ENCODE measurements at regions not wholly inside any gene's neighbourhood (a gene's known extent, or its start where the extent isn't known, plus 50 kb on each side); places are given as distances from the start of the nearest gene placed in this dataset.
"Not testable (repeated sequence)": the region's sequence is repeated elsewhere in the genome, so short reads cannot be mapped to it uniquely, and the experiment has no call there.

GRCh38 chr6:56874328-56874727 lies 80.6 kb upstream of the BEND6 start:
- Mint-ChIP-seq H3K36me3 (ENCODE audit: low read depth) (no peaks in the 10 kb centered on the region), H3K27ac (no peak overlapping the region), H3K9me3 (no peaks in the 10 kb centered on the region), H3K4me1 (ENCODE audit: low read depth) (no peaks in the 10 kb centered on the region), H3K27me3 (peaks cover 18% of the 10 kb centered on the region), H3K4me3 (no peak overlapping the region)
- DNase-seq (no peak), ATAC-seq (ENCODE audit: poor library complexity) (no peak)
- H3K27ac ChIP-seq (ENCODE audit: low read depth in 1 of 2, low read length in 2 of 2): no peak overlapping the region
- intact Hi-C loops (cut with DNase I, micrococcal nuclease): no loop called here
- H3K9me3 ChIP-seq (ENCODE audit: control insufficient read depth in 1 of 2, insufficient read depth in 1 of 2, low read length in 2 of 2): no peaks in the 10 kb centered on the region
- ChIA-PET POLR2A (no interaction called here), CTCF (no interaction called here)
- no peaks in the 10 kb centered on the region for H3K36me3 ChIP-seq (ENCODE audit: insufficient read depth, low read length)
- H3K27me3 ChIP-seq (ENCODE audit: control insufficient read depth in 1 of 2, insufficient read depth in 2 of 2, low read length in 2 of 2): no peaks in the 10 kb centered on the region
- no peak overlapping the region for H3K4me3 ChIP-seq (ENCODE audit: low read length)
- TF ChIP-seq, protein P1, sequence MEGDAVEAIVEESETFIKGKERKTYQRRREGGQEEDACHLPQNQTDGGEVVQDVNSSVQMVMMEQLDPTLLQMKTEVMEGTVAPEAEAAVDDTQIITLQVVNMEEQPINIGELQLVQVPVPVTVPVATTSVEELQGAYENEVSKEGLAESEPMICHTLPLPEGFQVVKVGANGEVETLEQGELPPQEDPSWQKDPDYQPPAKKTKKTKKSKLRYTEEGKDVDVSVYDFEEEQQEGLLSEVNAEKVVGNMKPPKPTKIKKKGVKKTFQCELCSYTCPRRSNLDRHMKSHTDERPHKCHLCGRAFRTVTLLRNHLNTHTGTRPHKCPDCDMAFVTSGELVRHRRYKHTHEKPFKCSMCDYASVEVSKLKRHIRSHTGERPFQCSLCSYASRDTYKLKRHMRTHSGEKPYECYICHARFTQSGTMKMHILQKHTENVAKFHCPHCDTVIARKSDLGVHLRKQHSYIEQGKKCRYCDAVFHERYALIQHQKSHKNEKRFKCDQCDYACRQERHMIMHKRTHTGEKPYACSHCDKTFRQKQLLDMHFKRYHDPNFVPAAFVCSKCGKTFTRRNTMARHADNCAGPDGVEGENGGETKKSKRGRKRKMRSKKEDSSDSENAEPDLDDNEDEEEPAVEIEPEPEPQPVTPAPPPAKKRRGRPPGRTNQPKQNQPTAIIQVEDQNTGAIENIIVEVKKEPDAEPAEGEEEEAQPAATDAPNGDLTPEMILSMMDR (IDR thresholded peaks at IDR 0.05): no peak
- H3K4me1 ChIP-seq (ENCODE audit: insufficient read depth, low read length): no peaks in the 10 kb centered on the region

GRCh38 chr6:56870053-56870452 lies 84.9 kb upstream of the BEND6 start:
- POLR2A ChIA-PET; intact Hi-C loops (cut with DNase I, micrococcal nuclease); H3K4me3 Mint-ChIP-seq; CTCF ChIA-PET; H3K9me3 Mint-ChIP-seq; DNase-seq; H3K4me3 ChIP-seq (ENCODE audit: low read length); H3K27me3 ChIP-seq (ENCODE audit: control insufficient read depth in 1 of 2, insufficient read depth in 2 of 2, low read length in 2 of 2); H3K4me1 Mint-ChIP-seq (ENCODE audit: low read depth); H3K9me3 ChIP-seq (ENCODE audit: control insufficient read depth in 1 of 2, insufficient read depth in 1 of 2, low read length in 2 of 2); ATAC-seq (ENCODE audit: poor library complexity); H3K36me3 Mint-ChIP-seq (ENCODE audit: low read depth); H3K27ac Mint-ChIP-seq; H3K4me1 ChIP-seq (ENCODE audit: insufficient read depth, low read length); H3K27ac ChIP-seq (ENCODE audit: low read depth in 1 of 2, low read length in 2 of 2); H3K27me3 Mint-ChIP-seq; H3K36me3 ChIP-seq (ENCODE audit: insufficient read depth, low read length): not testable (repeated sequence)

DNA sequence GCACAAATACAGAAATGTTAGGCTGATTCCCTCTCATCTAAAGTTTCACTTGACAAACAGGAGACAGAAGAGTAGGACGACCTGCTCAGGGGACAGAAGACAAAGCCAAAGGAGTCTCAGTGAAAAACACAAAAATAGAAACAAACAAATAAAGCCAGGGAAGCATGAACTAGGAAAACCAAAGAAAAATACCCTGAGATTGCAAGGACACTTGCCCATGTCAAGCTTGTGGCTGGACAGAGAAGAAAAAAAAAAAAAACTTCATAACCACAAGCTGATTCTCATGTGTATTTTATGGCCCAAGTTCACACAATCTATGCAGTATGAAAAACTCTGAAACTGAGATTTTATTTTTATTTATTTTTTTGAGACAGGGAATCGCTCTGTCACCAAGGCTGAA lies 85.6 kb upstream of the BEND6 start:
- H3K27me3 Mint-ChIP-seq: peaks cover 5% of the 10 kb centered on the region
- DNase-seq (no peak), ATAC-seq (ENCODE audit: poor library complexity) (no peak)
- Histone ChIP-seq H3K4me3 (ENCODE audit: low read length) (no peak overlapping the region), H3K9me3 (ENCODE audit: control insufficient read depth in 1 of 2, insufficient read depth in 1 of 2, low read length in 2 of 2) (no peaks in the 10 kb centered on the region), H3K27me3 (ENCODE audit: control insufficient read depth in 1 of 2, insufficient read depth in 2 of 2, low read length in 2 of 2) (no peaks in the 10 kb centered on the region), H3K27ac (ENCODE audit: low read depth in 1 of 2, low read length in 2 of 2) (no peak overlapping the region), H3K4me1 (ENCODE audit: insufficient read depth, low read length) (no peaks in the 10 kb centered on the region), H3K36me3 (ENCODE audit: insufficient read depth, low read length) (no peaks in the 10 kb centered on the region)
- H3K36me3 Mint-ChIP-seq (ENCODE audit: low read depth): no peaks in the 10 kb centered on the region
- no peak overlapping the region for H3K4me3 Mint-ChIP-seq
- TF ChIP-seq, protein P1 (IDR thresholded peaks at IDR 0.05): no peak
- no peak overlapping the region for H3K27ac Mint-ChIP-seq
- ChIA-PET CTCF (no interaction called here), POLR2A (no interaction called here)
- intact Hi-C loops (cut with DNase I, micrococcal nuclease): no loop called here
- H3K4me1 Mint-ChIP-seq (ENCODE audit: low read depth): no peaks in the 10 kb centered on the region
- H3K9me3 Mint-ChIP-seq: no peaks in the 10 kb centered on the region

GRCh38 chr6:56868687-56869086 lies 86.2 kb upstream of the BEND6 start:
- TF ChIP-seq, protein P1 (IDR thresholded peaks at IDR 0.05): no peak
- Mint-ChIP-seq H3K9me3 (no peaks in the 10 kb centered on the region), H3K4me3 (no peak overlapping the region), H3K36me3 (ENCODE audit: low read depth) (no peaks in the 10 kb centered on the region), H3K27ac (no peak overlapping the region), H3K27me3 (peaks cover 4% of the 10 kb centered on the region), H3K4me1 (ENCODE audit: low read depth) (no peaks in the 10 kb centered on the region)
- ATAC-seq (ENCODE audit: poor library complexity): no peak
- POLR2A ChIA-PET: no interaction called here
- no peak overlapping the region for H3K27ac ChIP-seq (ENCODE audit: low read depth in 1 of 2, low read length in 2 of 2)
- H3K9me3 ChIP-seq (ENCODE audit: control insufficient read depth in 1 of 2, insufficient read depth in 1 of 2, low read length in 2 of 2): no peaks in the 10 kb centered on the region
- CTCF ChIA-PET: no interaction called here
- H3K36me3 ChIP-seq (ENCODE audit: insufficient read depth, low read length): no peaks in the 10 kb centered on the region
- intact Hi-C loops (cut with DNase I, micrococcal nuclease): no loop called here
- DNase-seq: no peak
- H3K4me1 ChIP-seq (ENCODE audit: insufficient read depth, low read length): no peaks in the 10 kb centered on the region
- H3K27me3 ChIP-seq (ENCODE audit: control insufficient read depth in 1 of 2, insufficient read depth in 2 of 2, low read length in 2 of 2): no peaks in the 10 kb centered on the region
- H3K4me3 ChIP-seq (ENCODE audit: low read length): no peak overlapping the region
